Mesothelial cell of epicardium (in vitro differentiated cells): ENCODE measurements at regions not wholly inside any gene's neighbourhood (a gene's known extent, or its start where the extent isn't known, plus 50 kb on each side); places are given as distances from the start of the nearest gene placed in this dataset.

Source experiments
- DNase-seq, 2 experiments: peaks; one replicate each; pipeline ENCODE4 v3.0.0; 2021; ENCODE audit warnings: low spot score in 2 of 2; ENCODE audit not compliant: unreplicated experiment in 2 of 2
- H3K27ac Mint-ChIP-seq: 2 replicates; pipeline ENCODE4 v1.8.0; 2021; ENCODE audit warnings: mixed read lengths
- H3K27me3 Mint-ChIP-seq: 2 replicates; pipeline ENCODE4 v1.8.0; 2021; ENCODE audit warnings: low read depth, mixed read lengths
- H3K36me3 Mint-ChIP-seq: 2 replicates; pipeline ENCODE4 v1.8.0; 2021; ENCODE audit warnings: mixed read lengths
- H3K4me1 Mint-ChIP-seq: 2 replicates; pipeline ENCODE4 v1.8.0; 2021; ENCODE audit warnings: mixed read lengths
- H3K4me3 Mint-ChIP-seq: 2 replicates; pipeline ENCODE4 v1.8.0; 2021; ENCODE audit warnings: mild to moderate bottlenecking, moderate library complexity, mixed read lengths
- H3K9me3 Mint-ChIP-seq: 2 replicates; pipeline ENCODE4 v1.8.0; 2021; ENCODE audit warnings: mixed read lengths
- CTCF ChIP-seq: fragments of 200-600 bp; sonication (generic); IDR thresholded peaks from one replicate; pipeline ENCODE4 v1.5.0; 2021; ENCODE audit warnings: antibody characterized with exemption; ENCODE audit not compliant: unreplicated experiment

GRCh38 chr7:16066805-16067459 lies 354.4 kb downstream of the CRPPA start:
- peaks cover 3% of the 10 kb centered on the region for H3K27me3 Mint-ChIP-seq
- H3K9me3 Mint-ChIP-seq = no peaks in the 10 kb centered on the region
- H3K4me1 Mint-ChIP-seq = peaks cover 9% of the 10 kb centered on the region
- H3K4me3 Mint-ChIP-seq = no peak overlapping the region
- no peak overlapping the region for H3K27ac Mint-ChIP-seq
- no peak for TF ChIP-seq CTCF
- no peaks in the 10 kb centered on the region for H3K36me3 Mint-ChIP-seq
- no peak for DNase-seq

DNA sequence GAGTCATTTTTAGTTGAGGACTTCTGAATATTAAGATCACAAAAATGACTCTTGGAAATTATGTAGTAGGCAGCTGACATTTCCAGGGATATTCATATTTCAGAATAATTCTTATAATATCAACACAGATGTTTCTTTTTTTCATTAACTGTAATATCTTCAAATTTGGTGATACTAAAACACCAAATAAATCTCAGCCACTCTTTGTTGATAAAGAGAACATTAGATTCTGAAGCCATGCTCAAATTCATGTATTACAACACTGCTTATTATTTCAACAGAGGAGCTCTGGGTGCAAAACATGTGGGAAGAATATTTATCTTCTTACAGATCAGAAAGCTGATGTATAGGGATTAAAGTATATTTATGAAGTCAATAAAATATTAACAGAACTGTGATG lies 355.4 kb downstream of the CRPPA start:
- Mint-ChIP-seq H3K4me3 (no peak overlapping the region), H3K36me3 (no peaks in the 10 kb centered on the region), H3K27me3 (peaks cover 3% of the 10 kb centered on the region), H3K4me1 (peaks cover 9% of the 10 kb centered on the region), H3K27ac (no peak overlapping the region), H3K9me3 (no peaks in the 10 kb centered on the region)
- DNase-seq = no peak
- TF ChIP-seq CTCF = no peak

DNA sequence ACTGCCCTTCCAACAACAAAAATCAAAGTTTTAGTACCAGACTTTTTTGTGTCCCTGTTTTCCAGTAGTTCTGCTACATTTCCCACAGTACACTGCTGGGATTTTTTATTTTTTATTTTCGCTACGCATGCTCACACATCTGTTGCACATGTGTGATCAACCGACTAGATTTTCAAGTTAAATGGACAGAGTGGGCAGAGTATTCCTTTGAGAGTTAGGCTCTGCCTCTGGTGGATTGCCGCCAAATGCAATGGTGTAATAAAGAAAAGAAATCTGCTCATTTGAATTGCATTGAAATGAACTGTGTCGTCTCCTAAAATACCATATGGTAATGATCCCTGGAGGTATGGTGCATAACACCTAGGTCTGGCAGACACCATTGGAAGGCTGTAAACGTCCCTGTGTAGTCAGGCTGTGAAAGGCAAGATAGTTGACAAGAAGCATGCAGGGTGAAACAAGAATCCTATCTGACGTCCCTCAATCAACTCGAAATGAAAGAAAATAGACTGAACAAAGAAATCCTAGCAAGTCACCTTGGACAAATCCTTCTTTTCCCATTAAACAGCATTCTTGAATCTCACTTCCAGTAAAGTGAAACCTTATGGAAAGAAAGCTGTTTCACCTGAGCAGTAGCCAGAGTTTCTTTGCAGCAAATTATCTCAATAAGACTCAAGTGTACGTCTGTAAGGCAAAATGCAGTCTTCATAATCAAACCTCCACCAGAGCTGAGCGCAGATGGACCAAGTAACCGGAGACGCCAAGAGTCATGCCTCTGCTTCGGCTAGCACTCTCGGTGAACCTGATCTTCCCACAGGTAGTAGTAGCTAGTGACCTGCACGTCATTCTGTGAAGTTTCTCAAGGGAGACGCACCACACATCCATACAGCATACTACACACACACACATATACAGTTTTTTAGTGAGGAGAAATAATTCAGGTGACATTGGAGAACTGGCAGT lies 357.3 kb downstream of the CRPPA start:
- H3K4me3 Mint-ChIP-seq = no peak overlapping the region
- no peak overlapping the region for H3K27ac Mint-ChIP-seq
- peaks cover 3% of the 10 kb centered on the region for H3K27me3 Mint-ChIP-seq
- H3K4me1 Mint-ChIP-seq = peaks cover 9% of the 10 kb centered on the region
- TF ChIP-seq CTCF = no peak
- DNase-seq = no peak
- no peaks in the 10 kb centered on the region for H3K9me3 Mint-ChIP-seq
- H3K36me3 Mint-ChIP-seq = no peaks in the 10 kb centered on the region

- no peaks in the 10 kb centered on the region for H3K9me3 Mint-ChIP-seq
- no peak for TF ChIP-seq CTCF
- DNase-seq = no peak
- no peaks in the 10 kb centered on the region for H3K36me3 Mint-ChIP-seq
- H3K4me1 Mint-ChIP-seq = peaks cover 9% of the 10 kb centered on the region
- no peak overlapping the region for H3K27ac Mint-ChIP-seq
- H3K4me3 Mint-ChIP-seq = no peak overlapping the region
- H3K27me3 Mint-ChIP-seq = peaks cover 3% of the 10 kb centered on the region
Observed at GRCh38 chr7:16063221-16063620, 358.1 kb downstream of the CRPPA start.

DNA sequence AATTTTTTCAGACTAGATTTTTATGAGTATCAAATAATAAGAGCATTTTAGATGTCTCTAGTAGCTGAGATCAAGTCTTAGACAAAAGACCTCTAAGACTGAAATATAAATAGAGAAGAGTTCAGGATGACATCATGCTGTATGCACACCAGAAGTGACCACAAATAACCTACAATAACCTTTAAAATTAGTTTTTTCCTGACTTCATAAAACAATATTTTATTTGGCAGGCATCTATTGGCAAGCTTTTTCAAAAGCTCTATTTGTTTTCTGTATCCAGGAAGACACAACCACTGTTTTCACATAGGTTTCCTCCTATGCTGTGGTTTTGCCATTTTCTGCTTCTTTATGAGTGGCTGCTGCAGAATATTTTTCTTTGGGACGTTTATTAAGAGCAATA lies 359.1 kb downstream of the CRPPA start:
- Mint-ChIP-seq H3K36me3 (no peaks in the 10 kb centered on the region), H3K27me3 (peaks cover 3% of the 10 kb centered on the region), H3K4me3 (no peak overlapping the region), H3K4me1 (peaks cover 7% of the 10 kb centered on the region), H3K9me3 (no peaks in the 10 kb centered on the region), H3K27ac (no peak overlapping the region)
- TF ChIP-seq CTCF = no peak
- DNase-seq = no peak
